Ovary (tissue), 3 donors: ENCODE measurements at regions not wholly inside any gene's neighbourhood (a gene's known extent, or its start where the extent isn't known, plus 50 kb on each side); places are given as distances from the start of the nearest gene placed in this dataset.

Experiments
- EP300 ChIP-seq: sonication (generic); formaldehyde crosslinking; IDR thresholded peaks from one replicate; pipeline ENCODE4 v1.6.1; 2017; ENCODE audit warnings: antibody characterized with exemption
- POLR2A ChIP-seq: fragments of 450-650 bp; IDR thresholded peaks from one replicate; pipeline ENCODE4 v1.6.1; 2017; ENCODE audit warnings: antibody characterized with exemption, mild to moderate bottlenecking, moderate library complexity
- TF ChIP-seq, protein P1 (sequence below), 3 donors: fragments of 450-650 bp in 2 of 3; fragments of 200-600 bp in 1 of 3; IDR thresholded peaks; one replicate each; pipeline versions ENCODE4 v1.5.1 to v1.8.0; 2016 to 2022; ENCODE audit warnings: antibody characterized with exemption in 3 of 3, mild to moderate bottlenecking in 1 of 3
- donor health status: DM: no; HTN: no; CAD: no.

- TF ChIP-seq, protein P1, sequence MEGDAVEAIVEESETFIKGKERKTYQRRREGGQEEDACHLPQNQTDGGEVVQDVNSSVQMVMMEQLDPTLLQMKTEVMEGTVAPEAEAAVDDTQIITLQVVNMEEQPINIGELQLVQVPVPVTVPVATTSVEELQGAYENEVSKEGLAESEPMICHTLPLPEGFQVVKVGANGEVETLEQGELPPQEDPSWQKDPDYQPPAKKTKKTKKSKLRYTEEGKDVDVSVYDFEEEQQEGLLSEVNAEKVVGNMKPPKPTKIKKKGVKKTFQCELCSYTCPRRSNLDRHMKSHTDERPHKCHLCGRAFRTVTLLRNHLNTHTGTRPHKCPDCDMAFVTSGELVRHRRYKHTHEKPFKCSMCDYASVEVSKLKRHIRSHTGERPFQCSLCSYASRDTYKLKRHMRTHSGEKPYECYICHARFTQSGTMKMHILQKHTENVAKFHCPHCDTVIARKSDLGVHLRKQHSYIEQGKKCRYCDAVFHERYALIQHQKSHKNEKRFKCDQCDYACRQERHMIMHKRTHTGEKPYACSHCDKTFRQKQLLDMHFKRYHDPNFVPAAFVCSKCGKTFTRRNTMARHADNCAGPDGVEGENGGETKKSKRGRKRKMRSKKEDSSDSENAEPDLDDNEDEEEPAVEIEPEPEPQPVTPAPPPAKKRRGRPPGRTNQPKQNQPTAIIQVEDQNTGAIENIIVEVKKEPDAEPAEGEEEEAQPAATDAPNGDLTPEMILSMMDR (IDR thresholded peaks at IDR 0.05), result no peak
- TF ChIP-seq POLR2A, result no peak
- TF ChIP-seq EP300, result no peak
Measured at GRCh38 chr3:34619990-34620389, 821.6 kb downstream of the PDCD6IP start.
